Common myeloid progenitor, CD34-positive (primary cell): ENCODE measurements at regions not wholly inside any gene's neighbourhood (a gene's known extent, or its start where the extent isn't known, plus 50 kb on each side); places are given as distances from the start of the nearest gene placed in this dataset.
"Not testable (repeated sequence)": the region's sequence is repeated elsewhere in the genome, so short reads cannot be mapped to it uniquely, and the experiment has no call there.

Experiments used
- CTCF ChIA-PET: fragments of 350-600 bp; sonication (Branson Sonifier 250); formaldehyde crosslinking; loops from one replicate; lab custom pipeline; 2021; ENCODE audit warnings: antibody characterized with exemption; lab: Charles Lee
- POLR2A ChIA-PET: fragments of 350-600 bp; sonication (Branson Sonifier 250); formaldehyde crosslinking; loops from one replicate; lab custom pipeline; 2021; ENCODE audit warnings: antibody characterized with exemption; lab: Charles Lee
- DNase-seq, 3 donors: peaks; one replicate each; pipeline versions ENCODE4 v3.0.0 to v3.0.0-alpha.2; 2013
- H3K27ac ChIP-seq, 2 experiments: 1 replicate in 1 of 2; 2 replicates in 1 of 2; pipeline ENCODE4 v1.7.0; 2013; ENCODE audit warnings: inconsistent platforms in 2 of 2, low read length in 2 of 2, mild to moderate bottlenecking in 2 of 2, low read depth in 1 of 2, moderate library complexity in 1 of 2; ENCODE audit not compliant: severe bottlenecking in 2 of 2, insufficient read depth in 1 of 2, poor library complexity in 1 of 2
- H3K27me3 ChIP-seq, 5 experiments: replicated peaks in 2 of 5; 1 replicate in 3 of 5; 2 replicates in 2 of 5; pipeline versions ENCODE4 v1.6.1 to v1.7.0; 2013; ENCODE audit warnings: low read length in 4 of 5, mild to moderate bottlenecking in 2 of 5, moderate library complexity in 2 of 5, inconsistent platforms in 1 of 5; ENCODE audit not compliant: insufficient read depth in 5 of 5, control insufficient read depth in 4 of 5
- H3K36me3 ChIP-seq, 4 experiments: 1 replicate in 2 of 4; 2 replicates in 2 of 4; pipeline versions ENCODE4 v1.6.1 to v1.7.0; 2013; ENCODE audit warnings: low read length in 3 of 4, control low read depth in 1 of 4, mild to moderate bottlenecking in 1 of 4; ENCODE audit not compliant: control insufficient read depth in 4 of 4, insufficient read depth in 4 of 4
- H3K4me1 ChIP-seq, 4 experiments: 1 replicate in 3 of 4; 2 replicates in 1 of 4; pipeline versions ENCODE4 v1.6.1 to v1.7.1; 2013; ENCODE audit warnings: low read length in 3 of 4, mild to moderate bottlenecking in 3 of 4, control low read depth in 1 of 4, inconsistent platforms in 1 of 4, moderate library complexity in 1 of 4; ENCODE audit not compliant: control insufficient read depth in 4 of 4, insufficient read depth in 4 of 4; ENCODE audit errors: control extremely low read depth in 1 of 4
- H3K4me3 ChIP-seq, 7 experiments: 1 replicate in 4 of 7; 2 replicates in 3 of 7; pipeline versions ENCODE4 v1.5.1 to v1.7.0; 2013; ENCODE audit warnings: mild to moderate bottlenecking in 7 of 7, low read length in 6 of 7, moderate library complexity in 6 of 7, inconsistent platforms in 2 of 7, low read depth in 2 of 7, control low read depth in 1 of 7; ENCODE audit not compliant: insufficient read depth in 4 of 7, control insufficient read depth in 1 of 7; ENCODE audit errors: extremely low read depth in 1 of 7
- H3K9me3 ChIP-seq, 5 experiments: 1 replicate in 4 of 5; 2 replicates in 1 of 5; pipeline versions ENCODE4 v1.6.1 to v1.7.1; 2013; ENCODE audit warnings: low read length in 4 of 5, mild to moderate bottlenecking in 2 of 5, inconsistent platforms in 1 of 5, low read depth in 1 of 5, moderate library complexity in 1 of 5; ENCODE audit not compliant: control insufficient read depth in 4 of 5, insufficient read depth in 2 of 5; ENCODE audit errors: control extremely low read depth in 1 of 5
- WGBS: methylation state at CpG from one replicate; pipeline ENCODE4 v1.1.5; 2013; ENCODE audit not compliant: insufficient coverage; 5-methylcytosine and 5-hydroxymethylcytosine counted together

GRCh38 chrX:65910899-65911298 lies 129.0 kb downstream of the VSIG4 start:
- H3K4me1 ChIP-seq, result no peaks in the 10 kb centered on the region
- no peak overlapping the region for H3K4me3 ChIP-seq
- H3K27me3 ChIP-seq, result no peaks in the 10 kb centered on the region
- H3K9me3 ChIP-seq, result peaks cover 0 to 6% (median 2%) of the 10 kb centered on the region in 5 experiments
- WGBS, result no CpG with 5 or more reads among the region's 3 CpGs
- ChIA-PET POLR2A (no interaction called here), CTCF (no interaction called here)
- no peaks in the 10 kb centered on the region for H3K36me3 ChIP-seq
- no peak overlapping the region for H3K27ac ChIP-seq
- no peak for DNase-seq

GRCh38 chrX:65903750-65904149 lies 136.1 kb downstream of the VSIG4 start:
- no peaks in the 10 kb centered on the region for H3K36me3 ChIP-seq
- ChIA-PET POLR2A (no interaction called here), CTCF (no interaction called here)
- peaks cover 0 to 2% (median 0%) of the 10 kb centered on the region in 5 experiments for H3K9me3 ChIP-seq
- H3K27ac ChIP-seq, result no peak overlapping the region
- WGBS, result no CpG with 5 or more reads among the region's 1 CpG
- peaks cover 0 to 5% (median 2%) of the 10 kb centered on the region in 4 experiments for H3K4me1 ChIP-seq
- no peak overlapping the region for H3K4me3 ChIP-seq
- peaks cover 0 to 9% (median 0%) of the 10 kb centered on the region in 5 experiments for H3K27me3 ChIP-seq
- DNase-seq, result no peak

DNA sequence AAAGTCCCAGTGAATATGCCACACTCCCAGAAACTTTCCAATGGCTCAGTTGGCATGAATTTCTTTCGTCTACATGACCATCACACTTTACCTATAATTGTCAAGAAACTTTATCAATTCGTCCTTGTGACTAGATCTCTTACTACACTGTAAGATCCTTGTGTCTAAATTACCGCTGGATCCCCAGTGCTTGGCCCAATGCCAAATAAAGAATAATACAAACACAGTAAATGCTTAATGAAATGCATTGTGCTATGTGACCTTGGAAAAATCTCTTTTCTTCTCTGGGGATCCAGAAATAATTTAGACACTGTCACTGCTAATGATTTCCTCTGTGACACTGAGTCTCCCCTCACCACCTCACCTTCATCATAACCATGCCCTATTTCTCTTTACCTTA lies 137.9 kb downstream of the VSIG4 start:
- ChIA-PET POLR2A (no interaction called here), CTCF (no interaction called here)
- Histone ChIP-seq H3K9me3 (peaks cover 0 to 2% (median 0%) of the 10 kb centered on the region in 5 experiments), H3K4me1 (peaks cover 0 to 5% (median 2%) of the 10 kb centered on the region in 4 experiments), H3K36me3 (no peaks in the 10 kb centered on the region), H3K27me3 (peaks cover 0 to 12% (median 0%) of the 10 kb centered on the region in 5 experiments), H3K27ac (no peak overlapping the region), H3K4me3 (no peak overlapping the region)
- DNase-seq, result no peak
- WGBS, result 77% methylated on average over 2 of the region's 3 CpGs

- Histone ChIP-seq H3K4me3 (no peak overlapping the region), H3K27ac (no peak overlapping the region), H3K4me1 (peaks cover 0 to 5% (median 2%) of the 10 kb centered on the region in 4 experiments), H3K9me3 (peaks cover 0 to 2% (median 0%) of the 10 kb centered on the region in 5 experiments), H3K36me3 (no peaks in the 10 kb centered on the region), H3K27me3 (peaks cover 0 to 12% (median 0%) of the 10 kb centered on the region in 5 experiments)
- ChIA-PET POLR2A (no interaction called here), CTCF (no interaction called here)
- peak; percentile 1 to 57 (median 48) for DNase-seq
- 73% methylated on average over 3 of the region's 3 CpGs for WGBS
Measured at GRCh38 chrX:65900850-65901844, 138.7 kb downstream of the VSIG4 start.

- CTCF ChIA-PET, result no interaction called here
- 91% methylated on average over 8 of the region's 8 CpGs for WGBS
- DNase-seq, result no peak
Measured at GRCh38 chrX:65894133-65894532, 145.7 kb downstream of the VSIG4 start.

GRCh38 chrX:65891817-65892216 lies 148.1 kb downstream of the VSIG4 start:
- H3K27me3 ChIP-seq, H3K4me3 ChIP-seq, DNase-seq, CTCF ChIA-PET, POLR2A ChIA-PET, H3K36me3 ChIP-seq, H3K9me3 ChIP-seq, H3K27ac ChIP-seq, H3K4me1 ChIP-seq: not testable (repeated sequence)
- no CpG with 5 or more reads among the region's 2 CpGs for WGBS

More at GRCh38 chrX:65894133-65894532, 145.7 kb downstream of the VSIG4 start:
- Histone ChIP-seq H3K27ac (no peak overlapping the region), H3K36me3 (no peaks in the 10 kb centered on the region), H3K9me3 (peaks cover 0 to 2% (median 0%) of the 10 kb centered on the region in 5 experiments), H3K4me1 (no peaks in the 10 kb centered on the region), H3K27me3 (peaks cover 0 to 3% (median 0%) of the 10 kb centered on the region in 5 experiments), H3K4me3 (no peak overlapping the region)
- POLR2A ChIA-PET, result no interaction called here

GRCh38 chrX:65888150-65888549 lies 151.7 kb downstream of the VSIG4 start:
- POLR2A ChIA-PET, H3K4me3 ChIP-seq, H3K27me3 ChIP-seq, H3K4me1 ChIP-seq, H3K27ac ChIP-seq, H3K36me3 ChIP-seq, DNase-seq, CTCF ChIA-PET, H3K9me3 ChIP-seq: not testable (repeated sequence)
- 80% methylated on average over 1 of the region's 1 CpG for WGBS
